ENCODE measurements at regions not wholly inside any gene's neighbourhood (a gene's known extent, or its start where the extent isn't known, plus 50 kb on each side); places are given as distances from the start of the nearest gene placed in this dataset.

DNA sequence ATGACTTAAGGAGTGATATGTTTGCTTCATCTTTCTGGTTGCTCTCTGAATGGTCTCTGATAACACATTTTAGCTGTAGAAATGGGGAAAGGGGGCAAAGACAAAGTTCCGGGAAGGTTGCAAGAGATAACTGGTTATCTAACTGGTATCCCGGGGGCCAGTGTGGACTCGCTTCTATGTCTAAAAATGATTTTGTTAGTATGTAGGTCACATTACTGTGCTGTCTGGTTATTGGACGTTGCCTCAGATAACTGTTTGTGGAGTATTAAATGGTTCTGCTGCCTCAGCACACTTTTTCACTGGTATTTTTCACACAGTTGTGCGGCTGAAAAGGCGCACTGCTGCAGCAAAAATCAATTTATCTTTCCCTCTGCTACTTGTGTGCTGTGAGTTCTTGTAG lies 63.0 kb upstream of the ZNF536 start:
- Mint-ChIP-seq H3K27ac (no peak overlapping the region), H3K36me3 (ENCODE audit: low read depth) (no peaks in the 10 kb centered on the region; the same call in 1 of the 2 replicates), H3K4me1 (ENCODE audit: low read depth) (no peaks in the 10 kb centered on the region), H3K9me3 (peaks cover 73% of the 10 kb centered on the region), H3K27me3 (ENCODE audit: insufficient read depth) (no peaks in the 10 kb centered on the region; the same call in 1 of the 2 replicates), H3K4me3 (no peak overlapping the region)
- DNase-seq = no peak
- TF ChIP-seq, protein P1, sequence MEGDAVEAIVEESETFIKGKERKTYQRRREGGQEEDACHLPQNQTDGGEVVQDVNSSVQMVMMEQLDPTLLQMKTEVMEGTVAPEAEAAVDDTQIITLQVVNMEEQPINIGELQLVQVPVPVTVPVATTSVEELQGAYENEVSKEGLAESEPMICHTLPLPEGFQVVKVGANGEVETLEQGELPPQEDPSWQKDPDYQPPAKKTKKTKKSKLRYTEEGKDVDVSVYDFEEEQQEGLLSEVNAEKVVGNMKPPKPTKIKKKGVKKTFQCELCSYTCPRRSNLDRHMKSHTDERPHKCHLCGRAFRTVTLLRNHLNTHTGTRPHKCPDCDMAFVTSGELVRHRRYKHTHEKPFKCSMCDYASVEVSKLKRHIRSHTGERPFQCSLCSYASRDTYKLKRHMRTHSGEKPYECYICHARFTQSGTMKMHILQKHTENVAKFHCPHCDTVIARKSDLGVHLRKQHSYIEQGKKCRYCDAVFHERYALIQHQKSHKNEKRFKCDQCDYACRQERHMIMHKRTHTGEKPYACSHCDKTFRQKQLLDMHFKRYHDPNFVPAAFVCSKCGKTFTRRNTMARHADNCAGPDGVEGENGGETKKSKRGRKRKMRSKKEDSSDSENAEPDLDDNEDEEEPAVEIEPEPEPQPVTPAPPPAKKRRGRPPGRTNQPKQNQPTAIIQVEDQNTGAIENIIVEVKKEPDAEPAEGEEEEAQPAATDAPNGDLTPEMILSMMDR (IDR thresholded peaks at IDR 0.05) = no peak

DNA sequence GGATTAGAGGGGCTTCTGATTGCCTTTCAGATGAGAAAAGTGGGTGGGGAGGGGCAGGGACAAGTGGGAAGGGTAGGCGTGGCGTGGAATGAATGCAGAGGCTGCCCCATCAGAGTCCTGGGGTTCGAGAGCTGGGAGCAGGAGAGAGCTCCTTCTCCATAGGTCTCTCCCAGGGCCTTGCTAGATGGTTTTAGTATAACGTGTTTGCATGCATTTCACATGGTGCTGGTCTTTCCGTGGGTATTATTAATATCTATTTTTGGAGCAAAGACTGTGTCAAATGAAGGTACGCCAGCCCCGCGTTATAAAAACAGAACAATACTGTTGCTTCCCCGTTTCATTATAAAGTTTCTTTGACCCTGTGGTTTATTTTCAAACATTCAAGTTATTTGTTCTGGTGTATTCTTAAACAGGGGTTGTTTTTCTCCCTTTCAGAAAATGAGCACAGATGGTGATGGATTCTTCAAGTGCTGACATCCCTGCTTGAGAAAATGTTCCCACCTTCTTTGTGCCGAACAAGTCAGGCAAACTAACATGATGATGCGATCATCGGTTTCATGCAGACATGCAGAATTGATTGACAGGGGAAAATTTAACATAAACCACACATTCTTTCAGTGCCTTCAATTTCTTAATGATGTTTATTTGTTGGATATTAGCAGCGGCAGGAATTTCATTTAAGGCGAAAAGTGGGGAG lies 62.1 kb upstream of the ZNF536 start:
- Mint-ChIP-seq H3K27me3 (ENCODE audit: insufficient read depth) (no peaks in the 10 kb centered on the region), H3K27ac (no peak overlapping the region), H3K4me1 (ENCODE audit: low read depth) (no peaks in the 10 kb centered on the region), H3K9me3 (peaks cover 70% of the 10 kb centered on the region), H3K36me3 (ENCODE audit: low read depth) (no peaks in the 10 kb centered on the region; the same call in 1 of the 2 replicates), H3K4me3 (no peak overlapping the region)
- no peak for DNase-seq
- TF ChIP-seq, protein P1 (IDR thresholded peaks at IDR 0.05) = no peak

DNA sequence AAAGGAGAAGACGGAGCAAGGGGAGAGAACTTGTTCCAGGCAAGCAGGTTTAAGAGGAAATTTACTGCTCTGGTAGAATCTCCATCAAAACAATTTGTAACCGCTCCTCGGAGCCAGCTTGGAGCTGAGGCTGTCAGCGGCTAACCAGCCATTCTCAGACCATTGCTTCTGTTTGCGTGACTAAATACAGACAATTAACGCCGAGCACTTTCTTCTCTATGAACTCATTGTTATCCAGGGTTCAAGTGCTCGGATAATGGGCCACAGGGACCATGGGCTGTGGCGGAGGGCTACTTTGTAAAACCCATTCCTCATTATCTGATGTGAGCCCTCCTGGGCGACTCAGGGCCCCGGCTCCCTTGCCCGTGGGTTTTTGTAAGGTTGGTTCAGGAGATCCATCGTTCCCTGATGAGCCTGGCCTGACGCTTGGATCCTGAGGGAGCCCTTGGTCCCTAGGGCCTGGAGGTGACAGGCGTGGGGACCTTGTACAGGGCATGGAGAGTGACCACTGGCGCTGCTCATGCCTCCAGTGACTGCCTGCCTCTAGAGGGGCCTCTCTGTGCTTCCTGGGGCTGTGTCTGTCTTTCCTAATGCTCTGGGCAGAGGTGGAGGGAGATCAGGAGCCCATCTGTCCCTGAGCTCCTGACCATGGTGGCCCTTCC lies 61.5 kb upstream of the ZNF536 start:
- Mint-ChIP-seq H3K27me3 (ENCODE audit: insufficient read depth) (no peaks in the 10 kb centered on the region), H3K4me3 (no peak overlapping the region), H3K9me3 (peaks cover 67% of the 10 kb centered on the region), H3K4me1 (ENCODE audit: low read depth) (no peaks in the 10 kb centered on the region), H3K27ac (no peak overlapping the region), H3K36me3 (ENCODE audit: low read depth) (no peaks in the 10 kb centered on the region; the same call in 1 of the 2 replicates)
- DNase-seq = no peak
- TF ChIP-seq, protein P1 (IDR thresholded peaks at IDR 0.05) = no peak

DNA sequence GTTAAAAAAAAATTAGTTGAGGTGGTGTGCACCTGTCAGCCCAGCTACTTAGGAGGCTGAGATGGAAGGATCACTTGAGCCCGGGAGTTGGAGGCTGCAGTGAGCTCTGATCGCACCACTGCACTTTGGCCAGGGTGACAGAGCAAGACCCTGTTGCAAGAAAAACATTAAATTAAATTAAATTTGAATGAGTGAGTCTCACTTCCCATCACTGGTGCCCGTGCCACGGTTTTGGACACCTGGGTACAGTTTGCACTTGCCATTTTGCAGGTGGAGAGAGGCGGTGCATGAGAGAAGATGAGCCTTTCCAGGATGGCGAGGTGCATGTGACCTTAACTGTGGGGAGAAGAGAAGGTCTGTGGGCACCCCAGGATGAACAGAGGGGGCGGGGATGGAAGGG lies 60.3 kb upstream of the ZNF536 start:
- no peaks in the 10 kb centered on the region for H3K27me3 Mint-ChIP-seq (ENCODE audit: insufficient read depth)
- no peak for DNase-seq
- TF ChIP-seq, protein P1 (IDR thresholded peaks at IDR 0.05) = no peak
- H3K4me1 Mint-ChIP-seq (ENCODE audit: low read depth) = no peaks in the 10 kb centered on the region
- H3K27ac Mint-ChIP-seq = no peak overlapping the region
- no peak overlapping the region for H3K4me3 Mint-ChIP-seq
- peaks cover 59% of the 10 kb centered on the region for H3K9me3 Mint-ChIP-seq
- no peaks in the 10 kb centered on the region for H3K36me3 Mint-ChIP-seq (ENCODE audit: low read depth)

DNA sequence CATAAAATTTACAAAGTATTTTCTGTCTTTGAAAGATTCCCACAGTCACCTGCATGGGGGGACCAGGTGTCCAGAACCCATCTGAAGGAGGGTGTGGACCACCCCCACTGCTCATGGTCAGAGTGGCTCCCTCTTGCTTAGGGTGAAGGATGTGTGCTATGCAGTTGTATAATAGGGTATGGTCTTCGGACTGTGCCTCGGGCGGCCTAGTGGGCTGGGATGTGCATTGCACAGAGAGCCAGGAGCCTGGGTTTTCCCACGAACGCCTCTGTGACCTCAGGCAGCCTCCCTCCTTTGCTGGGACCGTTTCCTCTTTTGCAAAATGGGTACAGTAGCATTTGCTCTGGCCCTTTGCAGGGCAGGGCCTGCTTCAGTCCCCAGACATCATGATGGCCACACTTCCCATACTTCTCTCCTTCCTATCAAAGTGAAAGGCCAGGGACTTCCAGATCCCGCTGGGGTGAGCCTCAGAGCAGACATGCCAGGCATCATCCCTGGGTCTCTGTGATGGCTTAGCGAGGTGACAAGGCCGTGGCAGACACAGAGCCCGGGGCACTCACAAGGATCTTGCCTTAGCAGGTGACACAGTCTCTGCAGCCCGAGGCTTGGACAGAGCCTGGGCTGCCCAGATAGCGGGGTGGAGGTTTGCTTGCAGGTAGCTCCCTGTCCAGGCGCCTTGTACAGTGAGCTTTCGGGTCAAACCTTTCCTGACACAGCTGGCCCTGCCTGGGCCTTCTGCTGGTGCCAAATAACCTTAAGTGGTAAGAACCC lies 59.4 kb upstream of the ZNF536 start:
- no peak overlapping the region for H3K27ac Mint-ChIP-seq
- H3K36me3 Mint-ChIP-seq (ENCODE audit: low read depth) = no peaks in the 10 kb centered on the region
- no peak for DNase-seq
- TF ChIP-seq, protein P1 (IDR thresholded peaks at IDR 0.05) = no peak
- H3K4me1 Mint-ChIP-seq (ENCODE audit: low read depth) = no peaks in the 10 kb centered on the region
- no peaks in the 10 kb centered on the region for H3K27me3 Mint-ChIP-seq (ENCODE audit: insufficient read depth)
- peaks cover 59% of the 10 kb centered on the region for H3K9me3 Mint-ChIP-seq
- no peak overlapping the region for H3K4me3 Mint-ChIP-seq
